GM12878 (cell line): ENCODE measurements at regions not wholly inside any gene's neighbourhood (a gene's known extent, or its start where the extent isn't known, plus 50 kb on each side); places are given as distances from the start of the nearest gene placed in this dataset.
A peak's percentile ranks its signal among the peaks of the same experiment; 100 is the strongest.

Experiments used
- BMI1 ChIP-seq: fragments of 450-650 bp; IDR thresholded peaks from 2 replicates; pipeline ENCODE4 v1.6.1; 2016; ENCODE audit warnings: mild to moderate bottlenecking, moderate library complexity, borderline replicate concordance
- CHD1 ChIP-seq: IDR thresholded peaks from 2 replicates; pipeline ENCODE4 v1.6.1; 2012; ENCODE audit warnings: low read depth, low read length, improper control_type of control experiment
- CREM ChIP-seq: IDR thresholded peaks from 2 replicates; pipeline ENCODE4 v1.6.1; 2014; ENCODE audit warnings: antibody characterized with exemption, low read depth
- JUND ChIP-seq: IDR thresholded peaks from 2 replicates; pipeline ENCODE4 v1.6.1; 2012; ENCODE audit warnings: low read depth, mild to moderate bottlenecking, low read length, improper control_type of control experiment, moderate library complexity
- SIX5 ChIP-seq: IDR thresholded peaks from 2 replicates; pipeline ENCODE4 v1.6.1; 2011; ENCODE audit warnings: mild to moderate bottlenecking, low read depth, low read length, moderate library complexity; ENCODE audit not compliant: severe bottlenecking
- ZNF207 ChIP-seq: fragments of 450-650 bp; IDR thresholded peaks from 2 replicates; pipeline ENCODE4 v1.6.1; 2014; ENCODE audit warnings: antibody characterized with exemption, mild to moderate bottlenecking, borderline replicate concordance
- TF ChIP-seq, protein P1 (sequence below): fragments of 450-650 bp; IDR thresholded peaks from 2 replicates; pipeline ENCODE4 v1.6.1; 2017; ENCODE audit warnings: mild to moderate bottlenecking
- TF ChIP-seq, protein P2 (sequence below): fragments of 450-650 bp; IDR thresholded peaks from 2 replicates; pipeline ENCODE4 v1.6.1; 2018; ENCODE audit warnings: borderline replicate concordance, mild to moderate bottlenecking; ENCODE audit not compliant: partially characterized antibody
- TF ChIP-seq, protein P3 (sequence below): fragments of 450-650 bp; formaldehyde crosslinking; IDR thresholded peaks from 2 replicates; pipeline ENCODE4 v1.4.0; 2020; ENCODE audit warnings: mild to moderate bottlenecking, moderate library complexity
- TF ChIP-seq, protein P4 (sequence below): fragments of 450-650 bp; IDR thresholded peaks from 2 replicates; pipeline ENCODE4 v1.6.1; 2017; ENCODE audit warnings: mild to moderate bottlenecking, low read depth, inconsistent platforms; ENCODE audit not compliant: poor library complexity, severe bottlenecking
- TF ChIP-seq, protein P5 (sequence below): IDR thresholded peaks from 2 replicates; pipeline ENCODE4 v1.6.1; 2011; ENCODE audit warnings: borderline replicate concordance, low read depth, mild to moderate bottlenecking, moderate library complexity, mixed read lengths, low read length; ENCODE audit not compliant: insufficient read depth; ENCODE audit errors: extremely low read length
- TF ChIP-seq, protein P6 (sequence below): fragments of 450-650 bp; IDR thresholded peaks from 2 replicates; pipeline ENCODE4 v1.6.1; 2017; ENCODE audit warnings: mild to moderate bottlenecking, moderate library complexity

DNA sequence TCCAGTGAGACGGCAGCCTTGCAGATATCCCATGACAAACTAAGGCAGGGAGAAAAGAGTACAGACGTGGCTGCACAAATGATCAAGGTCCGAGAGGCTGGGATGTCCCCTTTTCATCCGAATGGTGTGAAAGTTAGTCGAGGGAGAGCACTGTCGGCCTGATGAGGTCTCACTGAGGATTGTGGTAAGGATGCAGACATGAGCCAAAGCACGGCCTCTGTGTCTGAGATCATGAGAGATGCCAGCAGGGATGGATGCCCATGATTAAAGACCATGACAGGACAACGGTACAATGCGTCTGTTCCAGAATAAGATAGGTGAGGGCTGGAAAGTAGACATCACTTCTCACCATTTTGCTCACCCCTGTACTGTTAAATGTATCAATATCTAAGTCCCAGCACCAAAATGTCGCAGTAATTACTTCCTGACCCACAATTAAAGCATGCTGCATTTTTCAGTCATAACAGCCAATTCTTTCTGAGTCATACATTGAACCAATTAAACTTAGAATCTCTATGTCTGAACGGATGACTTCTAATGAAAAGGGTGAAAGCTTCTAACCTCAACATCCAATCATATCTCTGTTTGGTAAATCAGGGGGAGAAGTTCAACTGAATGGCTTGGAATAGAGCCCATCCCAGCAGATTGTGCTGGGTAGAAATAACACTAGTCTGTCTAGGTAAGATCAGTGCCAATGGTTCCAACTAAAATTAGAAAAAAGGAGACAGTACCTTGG, 249.6 kb upstream of the SOX5 start (continued):
- TF ChIP-seq, protein P1, sequence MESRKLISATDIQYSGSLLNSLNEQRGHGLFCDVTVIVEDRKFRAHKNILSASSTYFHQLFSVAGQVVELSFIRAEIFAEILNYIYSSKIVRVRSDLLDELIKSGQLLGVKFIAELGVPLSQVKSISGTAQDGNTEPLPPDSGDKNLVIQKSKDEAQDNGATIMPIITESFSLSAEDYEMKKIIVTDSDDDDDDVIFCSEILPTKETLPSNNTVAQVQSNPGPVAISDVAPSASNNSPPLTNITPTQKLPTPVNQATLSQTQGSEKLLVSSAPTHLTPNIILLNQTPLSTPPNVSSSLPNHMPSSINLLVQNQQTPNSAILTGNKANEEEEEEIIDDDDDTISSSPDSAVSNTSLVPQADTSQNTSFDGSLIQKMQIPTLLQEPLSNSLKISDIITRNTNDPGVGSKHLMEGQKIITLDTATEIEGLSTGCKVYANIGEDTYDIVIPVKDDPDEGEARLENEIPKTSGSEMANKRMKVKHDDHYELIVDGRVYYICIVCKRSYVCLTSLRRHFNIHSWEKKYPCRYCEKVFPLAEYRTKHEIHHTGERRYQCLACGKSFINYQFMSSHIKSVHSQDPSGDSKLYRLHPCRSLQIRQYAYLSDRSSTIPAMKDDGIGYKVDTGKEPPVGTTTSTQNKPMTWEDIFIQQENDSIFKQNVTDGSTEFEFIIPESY, result no peak
- no peak for TF ChIP-seq CREM
- no peak for TF ChIP-seq SIX5
- TF ChIP-seq, protein P2, sequence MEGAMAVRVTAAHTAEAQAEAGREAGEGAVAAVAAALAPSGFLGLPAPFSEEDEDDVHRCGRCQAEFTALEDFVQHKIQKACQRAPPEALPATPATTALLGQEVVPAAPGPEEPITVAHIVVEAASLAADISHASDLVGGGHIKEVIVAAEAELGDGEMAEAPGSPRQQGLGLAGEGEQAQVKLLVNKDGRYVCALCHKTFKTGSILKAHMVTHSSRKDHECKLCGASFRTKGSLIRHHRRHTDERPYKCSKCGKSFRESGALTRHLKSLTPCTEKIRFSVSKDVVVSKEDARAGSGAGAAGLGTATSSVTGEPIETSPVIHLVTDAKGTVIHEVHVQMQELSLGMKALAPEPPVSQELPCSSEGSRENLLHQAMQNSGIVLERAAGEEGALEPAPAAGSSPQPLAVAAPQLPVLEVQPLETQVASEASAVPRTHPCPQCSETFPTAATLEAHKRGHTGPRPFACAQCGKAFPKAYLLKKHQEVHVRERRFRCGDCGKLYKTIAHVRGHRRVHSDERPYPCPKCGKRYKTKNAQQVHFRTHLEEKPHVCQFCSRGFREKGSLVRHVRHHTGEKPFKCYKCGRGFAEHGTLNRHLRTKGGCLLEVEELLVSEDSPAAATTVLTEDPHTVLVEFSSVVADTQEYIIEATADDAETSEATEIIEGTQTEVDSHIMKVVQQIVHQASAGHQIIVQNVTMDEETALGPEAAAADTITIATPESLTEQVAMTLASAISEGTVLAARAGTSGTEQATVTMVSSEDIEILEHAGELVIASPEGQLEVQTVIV, result no peak
- TF ChIP-seq, protein P3, sequence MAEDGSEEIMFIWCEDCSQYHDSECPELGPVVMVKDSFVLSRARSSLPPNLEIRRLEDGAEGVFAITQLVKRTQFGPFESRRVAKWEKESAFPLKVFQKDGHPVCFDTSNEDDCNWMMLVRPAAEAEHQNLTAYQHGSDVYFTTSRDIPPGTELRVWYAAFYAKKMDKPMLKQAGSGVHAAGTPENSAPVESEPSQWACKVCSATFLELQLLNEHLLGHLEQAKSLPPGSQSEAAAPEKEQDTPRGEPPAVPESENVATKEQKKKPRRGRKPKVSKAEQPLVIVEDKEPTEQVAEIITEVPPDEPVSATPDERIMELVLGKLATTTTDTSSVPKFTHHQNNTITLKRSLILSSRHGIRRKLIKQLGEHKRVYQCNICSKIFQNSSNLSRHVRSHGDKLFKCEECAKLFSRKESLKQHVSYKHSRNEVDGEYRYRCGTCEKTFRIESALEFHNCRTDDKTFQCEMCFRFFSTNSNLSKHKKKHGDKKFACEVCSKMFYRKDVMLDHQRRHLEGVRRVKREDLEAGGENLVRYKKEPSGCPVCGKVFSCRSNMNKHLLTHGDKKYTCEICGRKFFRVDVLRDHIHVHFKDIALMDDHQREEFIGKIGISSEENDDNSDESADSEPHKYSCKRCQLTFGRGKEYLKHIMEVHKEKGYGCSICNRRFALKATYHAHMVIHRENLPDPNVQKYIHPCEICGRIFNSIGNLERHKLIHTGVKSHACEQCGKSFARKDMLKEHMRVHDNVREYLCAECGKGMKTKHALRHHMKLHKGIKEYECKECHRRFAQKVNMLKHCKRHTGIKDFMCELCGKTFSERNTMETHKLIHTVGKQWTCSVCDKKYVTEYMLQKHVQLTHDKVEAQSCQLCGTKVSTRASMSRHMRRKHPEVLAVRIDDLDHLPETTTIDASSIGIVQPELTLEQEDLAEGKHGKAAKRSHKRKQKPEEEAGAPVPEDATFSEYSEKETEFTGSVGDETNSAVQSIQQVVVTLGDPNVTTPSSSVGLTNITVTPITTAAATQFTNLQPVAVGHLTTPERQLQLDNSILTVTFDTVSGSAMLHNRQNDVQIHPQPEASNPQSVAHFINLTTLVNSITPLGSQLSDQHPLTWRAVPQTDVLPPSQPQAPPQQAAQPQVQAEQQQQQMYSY, result no peak
- TF ChIP-seq JUND, result no peak
- TF ChIP-seq, protein P4, sequence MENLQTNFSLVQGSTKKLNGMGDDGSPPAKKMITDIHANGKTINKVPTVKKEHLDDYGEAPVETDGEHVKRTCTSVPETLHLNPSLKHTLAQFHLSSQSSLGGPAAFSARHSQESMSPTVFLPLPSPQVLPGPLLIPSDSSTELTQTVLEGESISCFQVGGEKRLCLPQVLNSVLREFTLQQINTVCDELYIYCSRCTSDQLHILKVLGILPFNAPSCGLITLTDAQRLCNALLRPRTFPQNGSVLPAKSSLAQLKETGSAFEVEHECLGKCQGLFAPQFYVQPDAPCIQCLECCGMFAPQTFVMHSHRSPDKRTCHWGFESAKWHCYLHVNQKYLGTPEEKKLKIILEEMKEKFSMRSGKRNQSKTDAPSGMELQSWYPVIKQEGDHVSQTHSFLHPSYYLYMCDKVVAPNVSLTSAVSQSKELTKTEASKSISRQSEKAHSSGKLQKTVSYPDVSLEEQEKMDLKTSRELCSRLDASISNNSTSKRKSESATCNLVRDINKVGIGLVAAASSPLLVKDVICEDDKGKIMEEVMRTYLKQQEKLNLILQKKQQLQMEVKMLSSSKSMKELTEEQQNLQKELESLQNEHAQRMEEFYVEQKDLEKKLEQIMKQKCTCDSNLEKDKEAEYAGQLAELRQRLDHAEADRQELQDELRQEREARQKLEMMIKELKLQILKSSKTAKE, result no peak
- no peak for TF ChIP-seq CHD1
- TF ChIP-seq ZNF207, result no peak
- TF ChIP-seq BMI1, result peak; percentile 38; the same call in 1 of the 2 replicates
- TF ChIP-seq, protein P5, sequence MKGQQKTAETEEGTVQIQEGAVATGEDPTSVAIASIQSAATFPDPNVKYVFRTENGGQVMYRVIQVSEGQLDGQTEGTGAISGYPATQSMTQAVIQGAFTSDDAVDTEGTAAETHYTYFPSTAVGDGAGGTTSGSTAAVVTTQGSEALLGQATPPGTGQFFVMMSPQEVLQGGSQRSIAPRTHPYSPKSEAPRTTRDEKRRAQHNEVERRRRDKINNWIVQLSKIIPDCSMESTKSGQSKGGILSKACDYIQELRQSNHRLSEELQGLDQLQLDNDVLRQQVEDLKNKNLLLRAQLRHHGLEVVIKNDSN, result no peak
- TF ChIP-seq, protein P6, sequence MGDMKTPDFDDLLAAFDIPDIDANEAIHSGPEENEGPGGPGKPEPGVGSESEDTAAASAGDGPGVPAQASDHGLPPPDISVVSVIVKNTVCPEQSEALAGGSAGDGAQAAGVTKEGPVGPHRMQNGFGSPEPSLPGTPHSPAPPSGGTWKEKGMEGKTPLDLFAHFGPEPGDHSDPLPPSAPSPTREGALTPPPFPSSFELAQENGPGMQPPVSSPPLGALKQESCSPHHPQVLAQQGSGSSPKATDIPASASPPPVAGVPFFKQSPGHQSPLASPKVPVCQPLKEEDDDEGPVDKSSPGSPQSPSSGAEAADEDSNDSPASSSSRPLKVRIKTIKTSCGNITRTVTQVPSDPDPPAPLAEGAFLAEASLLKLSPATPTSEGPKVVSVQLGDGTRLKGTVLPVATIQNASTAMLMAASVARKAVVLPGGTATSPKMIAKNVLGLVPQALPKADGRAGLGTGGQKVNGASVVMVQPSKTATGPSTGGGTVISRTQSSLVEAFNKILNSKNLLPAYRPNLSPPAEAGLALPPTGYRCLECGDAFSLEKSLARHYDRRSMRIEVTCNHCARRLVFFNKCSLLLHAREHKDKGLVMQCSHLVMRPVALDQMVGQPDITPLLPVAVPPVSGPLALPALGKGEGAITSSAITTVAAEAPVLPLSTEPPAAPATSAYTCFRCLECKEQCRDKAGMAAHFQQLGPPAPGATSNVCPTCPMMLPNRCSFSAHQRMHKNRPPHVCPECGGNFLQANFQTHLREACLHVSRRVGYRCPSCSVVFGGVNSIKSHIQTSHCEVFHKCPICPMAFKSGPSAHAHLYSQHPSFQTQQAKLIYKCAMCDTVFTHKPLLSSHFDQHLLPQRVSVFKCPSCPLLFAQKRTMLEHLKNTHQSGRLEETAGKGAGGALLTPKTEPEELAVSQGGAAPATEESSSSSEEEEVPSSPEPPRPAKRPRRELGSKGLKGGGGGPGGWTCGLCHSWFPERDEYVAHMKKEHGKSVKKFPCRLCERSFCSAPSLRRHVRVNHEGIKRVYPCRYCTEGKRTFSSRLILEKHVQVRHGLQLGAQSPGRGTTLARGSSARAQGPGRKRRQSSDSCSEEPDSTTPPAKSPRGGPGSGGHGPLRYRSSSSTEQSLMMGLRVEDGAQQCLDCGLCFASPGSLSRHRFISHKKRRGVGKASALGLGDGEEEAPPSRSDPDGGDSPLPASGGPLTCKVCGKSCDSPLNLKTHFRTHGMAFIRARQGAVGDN, result peak; percentile 80
